ENCODE measurements at regions not wholly inside any gene's neighbourhood (a gene's known extent, or its start where the extent isn't known, plus 50 kb on each side); places are given as distances from the start of the nearest gene placed in this dataset.

DNA sequence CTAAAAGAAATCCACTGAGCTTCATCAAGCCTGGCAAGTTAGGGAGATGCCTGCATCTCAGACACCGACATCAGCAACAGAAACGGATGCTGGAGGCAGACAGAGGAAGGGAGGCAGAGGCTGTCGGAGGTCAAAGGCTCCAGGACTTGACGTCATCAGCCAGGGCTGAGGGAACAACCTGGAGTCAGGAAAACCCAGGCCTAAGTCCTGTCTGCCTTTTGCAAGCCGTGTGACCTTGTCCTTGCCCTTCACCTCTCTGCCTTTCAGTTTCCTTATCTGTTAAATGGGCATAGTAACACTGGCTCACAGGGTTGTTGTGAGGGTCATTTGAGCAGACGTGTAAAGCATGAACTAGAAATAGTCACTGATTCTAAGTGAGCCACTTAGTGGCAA, 194.2 kb downstream of the BCL11B start:
- Histone ChIP-seq H3K27me3 (ENCODE audit: control insufficient read depth, insufficient read depth, low read length) (no peaks in the 10 kb centered on the region), H3K9me3 (ENCODE audit: control insufficient read depth, low read length) (no peaks in the 10 kb centered on the region), H3K4me1 (ENCODE audit: control insufficient read depth, insufficient read depth, low read length) (no peaks in the 10 kb centered on the region), H3K36me3 (ENCODE audit: control insufficient read depth, insufficient read depth, low read length) (no peaks in the 10 kb centered on the region), H3K9ac (ENCODE audit: low read length) (no peak overlapping the region), H3K4me3 (ENCODE audit: low read length) (no peak overlapping the region)

GRCh38 chr14:99078426-99078825, 193.6 kb downstream of the BCL11B start:
- no peak overlapping the region for H3K4me3 ChIP-seq (ENCODE audit: low read length)
- no peak overlapping the region for H3K9ac ChIP-seq (ENCODE audit: low read length)
- H3K27me3 ChIP-seq (ENCODE audit: control insufficient read depth, insufficient read depth, low read length): no peaks in the 10 kb centered on the region
- H3K36me3 ChIP-seq (ENCODE audit: control insufficient read depth, insufficient read depth, low read length): no peaks in the 10 kb centered on the region
- no peaks in the 10 kb centered on the region for H3K4me1 ChIP-seq (ENCODE audit: control insufficient read depth, insufficient read depth, low read length)
- H3K9me3 ChIP-seq (ENCODE audit: control insufficient read depth, low read length): no peaks in the 10 kb centered on the region

DNA sequence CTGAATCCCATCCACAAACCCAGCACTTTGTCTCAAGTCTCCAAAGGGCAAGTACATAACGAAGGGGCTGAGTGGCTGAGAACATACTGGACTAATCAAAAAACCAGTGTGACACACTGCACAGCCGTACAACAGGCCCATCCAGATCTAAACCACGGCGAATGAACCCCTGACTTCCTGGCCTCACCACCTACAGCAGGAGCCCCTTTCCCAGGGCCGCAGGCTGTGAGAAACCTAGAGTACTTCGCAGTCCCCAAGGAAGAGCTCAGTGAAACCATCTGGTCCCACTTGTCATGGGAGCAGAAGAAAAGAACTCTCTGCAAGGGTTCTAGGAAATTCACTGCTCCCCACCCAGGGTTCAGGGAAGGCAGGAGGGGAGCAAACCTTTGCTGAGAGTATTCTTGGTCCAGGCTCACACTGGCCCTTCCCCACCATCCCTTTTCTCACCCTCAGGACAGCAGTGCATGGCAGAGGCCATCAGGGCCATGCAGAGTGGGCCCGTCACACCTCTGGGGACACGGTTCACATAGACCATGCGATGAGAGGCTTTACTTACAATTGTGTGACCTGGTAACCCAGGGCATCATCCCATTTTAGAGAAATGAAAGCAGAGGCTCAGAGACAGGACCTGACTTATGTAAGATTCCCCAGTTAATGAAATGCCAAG, 192.8 kb downstream of the BCL11B start:
- no peaks in the 10 kb centered on the region for H3K36me3 ChIP-seq (ENCODE audit: control insufficient read depth, insufficient read depth, low read length)
- H3K9ac ChIP-seq (ENCODE audit: low read length): no peak overlapping the region
- no peak overlapping the region for H3K4me3 ChIP-seq (ENCODE audit: low read length)
- no peaks in the 10 kb centered on the region for H3K9me3 ChIP-seq (ENCODE audit: control insufficient read depth, low read length)
- H3K4me1 ChIP-seq (ENCODE audit: control insufficient read depth, insufficient read depth, low read length): no peaks in the 10 kb centered on the region
- no peaks in the 10 kb centered on the region for H3K27me3 ChIP-seq (ENCODE audit: control insufficient read depth, insufficient read depth, low read length)

DNA sequence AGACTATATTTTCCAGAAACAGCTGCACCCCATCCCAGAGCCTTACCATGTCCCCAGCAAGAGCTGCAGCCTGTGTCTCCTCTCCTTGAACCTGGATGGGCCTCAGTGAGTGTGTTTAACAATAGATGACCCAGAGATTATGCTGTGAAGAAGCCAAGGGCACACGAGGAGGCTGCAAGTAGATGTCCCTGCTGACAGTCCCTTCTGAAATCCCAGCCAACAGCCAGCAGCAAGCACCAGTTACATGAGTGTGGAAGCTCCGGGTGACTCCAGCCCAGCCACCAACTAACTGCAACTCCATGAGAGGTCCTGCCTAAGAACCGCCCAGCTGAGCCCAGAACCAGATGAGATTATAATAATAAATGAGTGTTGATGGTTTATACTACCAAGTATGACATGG, 191.7 kb downstream of the BCL11B start:
- Histone ChIP-seq H3K36me3 (ENCODE audit: control insufficient read depth, insufficient read depth, low read length) (no peaks in the 10 kb centered on the region), H3K4me1 (ENCODE audit: control insufficient read depth, insufficient read depth, low read length) (no peaks in the 10 kb centered on the region), H3K9me3 (ENCODE audit: control insufficient read depth, low read length) (no peaks in the 10 kb centered on the region), H3K27me3 (ENCODE audit: control insufficient read depth, insufficient read depth, low read length) (no peaks in the 10 kb centered on the region), H3K9ac (ENCODE audit: low read length) (no peak overlapping the region), H3K4me3 (ENCODE audit: low read length) (no peak overlapping the region)

DNA sequence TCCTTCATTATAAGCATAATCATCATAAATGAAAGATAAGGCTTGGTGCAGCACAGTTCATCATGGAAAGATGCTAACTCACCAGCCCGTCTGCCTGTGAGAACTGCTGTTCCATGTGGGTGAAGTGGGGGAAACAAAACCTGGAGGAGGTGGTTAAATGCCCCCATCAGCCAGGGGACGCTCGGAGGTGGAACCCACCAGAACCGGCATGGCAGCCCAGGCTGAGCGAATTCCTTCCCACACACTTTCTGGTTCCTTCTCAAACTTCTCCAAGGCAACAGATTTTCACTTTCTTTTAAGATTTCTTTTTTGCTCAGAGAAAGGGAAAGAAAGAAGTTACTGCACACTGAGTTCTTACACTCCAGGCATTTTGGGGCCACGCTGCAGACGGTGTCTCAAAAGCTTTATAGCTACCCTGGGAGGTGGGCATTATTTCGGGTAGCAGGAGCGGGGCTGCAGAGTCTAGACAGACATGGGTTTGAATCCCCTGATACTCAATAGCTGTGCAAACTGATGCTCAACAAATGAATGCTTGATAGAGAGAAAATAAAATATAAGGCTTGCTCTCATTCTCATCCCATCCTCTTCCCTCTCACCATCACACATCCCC, 190.7 kb downstream of the BCL11B start:
- Histone ChIP-seq H3K4me1 (ENCODE audit: control insufficient read depth, insufficient read depth, low read length) (no peaks in the 10 kb centered on the region), H3K4me3 (ENCODE audit: low read length) (no peak overlapping the region), H3K36me3 (ENCODE audit: control insufficient read depth, insufficient read depth, low read length) (no peaks in the 10 kb centered on the region), H3K9me3 (ENCODE audit: control insufficient read depth, low read length) (no peaks in the 10 kb centered on the region), H3K27me3 (ENCODE audit: control insufficient read depth, insufficient read depth, low read length) (no peaks in the 10 kb centered on the region), H3K9ac (ENCODE audit: low read length) (no peak overlapping the region)

DNA sequence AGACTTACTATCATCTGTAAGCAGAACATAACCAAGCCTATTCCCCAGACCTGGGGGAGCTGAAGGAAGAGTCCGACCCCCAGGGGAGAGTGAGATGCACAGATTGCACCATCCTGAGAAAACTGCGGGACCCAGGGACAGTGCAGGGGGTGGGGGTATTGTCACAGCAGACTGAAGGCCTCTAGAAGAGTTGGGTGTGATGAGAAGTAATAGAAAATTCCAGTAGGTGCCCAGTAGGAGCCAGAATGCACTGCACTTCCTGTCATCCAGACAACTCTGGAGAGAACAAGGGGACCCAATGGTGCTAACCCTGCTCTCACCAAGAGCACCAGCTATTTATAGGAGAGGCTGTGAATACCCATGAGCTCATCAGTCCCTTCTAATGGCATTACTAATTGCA, 190.1 kb downstream of the BCL11B start:
- H3K4me1 ChIP-seq (ENCODE audit: control insufficient read depth, insufficient read depth, low read length): no peaks in the 10 kb centered on the region
- no peak overlapping the region for H3K4me3 ChIP-seq (ENCODE audit: low read length)
- H3K9me3 ChIP-seq (ENCODE audit: control insufficient read depth, low read length): no peaks in the 10 kb centered on the region
- H3K9ac ChIP-seq (ENCODE audit: low read length): no peak overlapping the region
- no peaks in the 10 kb centered on the region for H3K27me3 ChIP-seq (ENCODE audit: control insufficient read depth, insufficient read depth, low read length)
- H3K36me3 ChIP-seq (ENCODE audit: control insufficient read depth, insufficient read depth, low read length): no peaks in the 10 kb centered on the region

GRCh38 chr14:99093532-99094517, 178.2 kb downstream of the BCL11B start:
- H3K9me3 ChIP-seq (ENCODE audit: control insufficient read depth, low read length): no peaks in the 10 kb centered on the region
- no peaks in the 10 kb centered on the region for H3K36me3 ChIP-seq (ENCODE audit: control insufficient read depth, insufficient read depth, low read length)
- H3K4me1 ChIP-seq (ENCODE audit: control insufficient read depth, insufficient read depth, low read length): no peaks in the 10 kb centered on the region
- H3K4me3 ChIP-seq (ENCODE audit: low read length): no peak overlapping the region
- H3K27me3 ChIP-seq (ENCODE audit: control insufficient read depth, insufficient read depth, low read length): no peaks in the 10 kb centered on the region
- no peak overlapping the region for H3K9ac ChIP-seq (ENCODE audit: low read length)

DNA sequence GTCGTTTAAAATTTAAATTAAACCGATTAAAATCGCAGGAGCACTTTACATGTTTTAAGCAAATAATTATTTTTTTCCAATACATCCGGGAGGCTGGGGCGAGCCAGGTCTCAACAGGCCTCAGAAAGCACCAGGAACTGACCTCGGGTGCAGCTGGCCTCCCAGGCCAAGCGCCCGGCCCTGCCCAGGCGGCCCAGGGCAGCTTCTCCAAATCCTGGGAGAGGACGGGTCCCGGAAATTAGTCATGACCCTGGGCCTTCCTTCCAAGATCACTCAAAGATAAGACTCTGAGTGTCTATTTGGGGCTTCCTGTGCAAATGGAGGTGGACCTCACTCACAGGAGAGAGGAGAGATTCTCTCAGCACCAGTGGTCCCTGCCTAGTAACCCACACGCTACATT, 177.1 kb downstream of the BCL11B start:
- Histone ChIP-seq H3K9me3 (ENCODE audit: control insufficient read depth, low read length) (no peaks in the 10 kb centered on the region), H3K36me3 (ENCODE audit: control insufficient read depth, insufficient read depth, low read length) (no peaks in the 10 kb centered on the region), H3K4me1 (ENCODE audit: control insufficient read depth, insufficient read depth, low read length) (no peaks in the 10 kb centered on the region), H3K9ac (ENCODE audit: low read length) (no peak overlapping the region), H3K4me3 (ENCODE audit: low read length) (no peak overlapping the region), H3K27me3 (ENCODE audit: control insufficient read depth, insufficient read depth, low read length) (no peaks in the 10 kb centered on the region)

GRCh38 chr14:99095369-99095768, 176.6 kb downstream of the BCL11B start:
- no peaks in the 10 kb centered on the region for H3K27me3 ChIP-seq (ENCODE audit: control insufficient read depth, insufficient read depth, low read length)
- no peaks in the 10 kb centered on the region for H3K4me1 ChIP-seq (ENCODE audit: control insufficient read depth, insufficient read depth, low read length)
- no peak overlapping the region for H3K9ac ChIP-seq (ENCODE audit: low read length)
- no peaks in the 10 kb centered on the region for H3K9me3 ChIP-seq (ENCODE audit: control insufficient read depth, low read length)
- no peaks in the 10 kb centered on the region for H3K36me3 ChIP-seq (ENCODE audit: control insufficient read depth, insufficient read depth, low read length)
- H3K4me3 ChIP-seq (ENCODE audit: low read length): no peak overlapping the region

GRCh38 chr14:99098199-99098598, 173.8 kb downstream of the BCL11B start:
- no peak overlapping the region for H3K9ac ChIP-seq (ENCODE audit: low read length)
- H3K36me3 ChIP-seq (ENCODE audit: control insufficient read depth, insufficient read depth, low read length): no peaks in the 10 kb centered on the region
- H3K9me3 ChIP-seq (ENCODE audit: control insufficient read depth, low read length): no peaks in the 10 kb centered on the region
- no peaks in the 10 kb centered on the region for H3K27me3 ChIP-seq (ENCODE audit: control insufficient read depth, insufficient read depth, low read length)
- no peaks in the 10 kb centered on the region for H3K4me1 ChIP-seq (ENCODE audit: control insufficient read depth, insufficient read depth, low read length)
- no peak overlapping the region for H3K4me3 ChIP-seq (ENCODE audit: low read length)

DNA sequence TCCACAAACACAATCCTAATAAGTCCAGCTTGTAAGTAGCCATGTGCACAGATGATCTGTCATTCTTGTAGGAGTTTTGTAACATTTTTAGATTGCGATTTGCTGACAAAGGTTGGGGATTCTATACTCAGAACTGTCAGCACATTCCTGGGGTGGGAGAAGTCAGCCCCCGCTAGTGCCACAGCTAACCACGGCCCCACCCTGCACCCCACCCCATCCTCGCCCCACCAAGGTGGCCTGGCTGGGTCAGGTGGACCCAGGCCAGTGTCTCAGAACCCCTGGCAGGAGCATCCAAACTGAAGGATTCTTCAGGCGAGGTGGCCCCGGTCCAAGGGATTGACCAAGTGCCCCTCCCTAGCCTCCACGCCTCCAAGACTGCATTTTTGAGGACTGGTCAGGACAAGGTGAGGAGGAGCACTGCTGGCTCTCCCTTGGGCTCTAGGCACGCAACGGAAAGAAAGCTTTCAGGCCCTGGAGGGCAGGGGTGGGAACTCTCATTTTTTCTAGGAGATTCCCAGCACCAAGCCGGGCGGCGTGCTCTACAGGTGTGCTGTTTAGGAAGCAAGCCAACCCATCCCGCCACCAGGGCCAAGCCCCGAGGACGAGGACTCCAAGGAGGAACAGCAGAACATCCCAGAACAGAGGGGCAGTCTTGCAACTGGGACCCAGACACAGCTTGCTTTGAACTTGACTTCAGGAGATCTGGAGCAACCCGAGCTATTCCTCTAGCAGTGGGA, 172.8 kb downstream of the BCL11B start:
- no peaks in the 10 kb centered on the region for H3K27me3 ChIP-seq (ENCODE audit: control insufficient read depth, insufficient read depth, low read length)
- no peak overlapping the region for H3K9ac ChIP-seq (ENCODE audit: low read length)
- H3K4me3 ChIP-seq (ENCODE audit: low read length): no peak overlapping the region
- no peaks in the 10 kb centered on the region for H3K36me3 ChIP-seq (ENCODE audit: control insufficient read depth, insufficient read depth, low read length)
- no peaks in the 10 kb centered on the region for H3K9me3 ChIP-seq (ENCODE audit: control insufficient read depth, low read length)
- H3K4me1 ChIP-seq (ENCODE audit: control insufficient read depth, insufficient read depth, low read length): no peaks in the 10 kb centered on the region

Data from mucosa of stomach (tissue), 1 donor.